Testis (tissue), 2 donors: ENCODE measurements at regions not wholly inside any gene's neighbourhood (a gene's known extent, or its start where the extent isn't known, plus 50 kb on each side); places are given as distances from the start of the nearest gene placed in this dataset.

Experiments used
- CTCF ChIP-seq, 3 experiments: fragments of 450-650 bp in 2 of 3; fragments of 200-600 bp in 1 of 3; sonication (generic) in 1 of 3; IDR thresholded peaks; one replicate each; pipeline ENCODE4 v1.5.1; 2016 to 2019; ENCODE audit warnings: antibody characterized with exemption in 3 of 3, mild to moderate bottlenecking in 2 of 3, moderate library complexity in 1 of 3
- POLR2A ChIP-seq: fragments of 450-650 bp; IDR thresholded peaks from one replicate; pipeline ENCODE4 v1.6.1; 2017; ENCODE audit warnings: antibody characterized with exemption, mild to moderate bottlenecking, moderate library complexity

- TF ChIP-seq CTCF (IDR thresholded peaks at IDR 0.05) (no peak), POLR2A (no peak)
Observed at GRCh38 chr4:107094332-107094731, 58.2 kb upstream of the DKK2 start.
